Activated T-helper 2 cell treated with anti-CD3 and anti-CD28 coated beads, Interferon-gamma antibody, Interleukin-2, Interleukin-4, amounts not matched to agents 10 μg/mL and 5 μg/mL and 100 μg/mL, durations not matched to agents 14 hours and 24 hours and 36 hours (primary cell): ENCODE measurements at regions not wholly inside any gene's neighbourhood (a gene's known extent, or its start where the extent isn't known, plus 50 kb on each side); places are given as distances from the start of the nearest gene placed in this dataset.
"Not testable (repeated sequence)": the region's sequence is repeated elsewhere in the genome, so short reads cannot be mapped to it uniquely, and the experiment has no call there.

Source experiments
- DNase-seq: peaks from one replicate; pipeline ENCODE4 v3.0.0; 2021; ENCODE audit warnings: low spot score
- H3K27ac Mint-ChIP-seq: one replicate; pipeline ENCODE4 v1.8.0; 2021; ENCODE audit warnings: mixed read lengths
- H3K27me3 Mint-ChIP-seq: one replicate; pipeline ENCODE4 v1.8.0; 2021; ENCODE audit warnings: low read depth, mixed read lengths
- H3K36me3 Mint-ChIP-seq: one replicate; pipeline ENCODE4 v1.8.0; 2021; ENCODE audit warnings: low read depth, mixed read lengths
- H3K4me1 Mint-ChIP-seq: one replicate; pipeline ENCODE4 v1.8.0; 2021; ENCODE audit warnings: low read depth, mixed read lengths
- H3K4me3 Mint-ChIP-seq: one replicate; pipeline ENCODE4 v1.8.0; 2021; ENCODE audit warnings: low read depth, mild to moderate bottlenecking, moderate library complexity, mixed read lengths
- H3K9me3 Mint-ChIP-seq: one replicate; pipeline ENCODE4 v1.8.0; 2021; ENCODE audit warnings: mixed read lengths
- intact Hi-C: fragments of 100-400 bp; cut with micrococcal nuclease; formaldehyde crosslinking; loops from one replicate; pipeline ENCODE4 v1.15.1; 2023

GRCh38 chr9:82880336-82881050 is 182.4 kb downstream of the RASEF start:
- Mint-ChIP-seq H3K27me3 (no peaks in the 10 kb centered on the region), H3K27ac (no peak overlapping the region), H3K4me3 (no peak overlapping the region), H3K4me1 (no peaks in the 10 kb centered on the region), H3K36me3 (no peaks in the 10 kb centered on the region), H3K9me3 (no peaks in the 10 kb centered on the region)
- no peak for DNase-seq
- intact Hi-C loops: no loop called here

DNA sequence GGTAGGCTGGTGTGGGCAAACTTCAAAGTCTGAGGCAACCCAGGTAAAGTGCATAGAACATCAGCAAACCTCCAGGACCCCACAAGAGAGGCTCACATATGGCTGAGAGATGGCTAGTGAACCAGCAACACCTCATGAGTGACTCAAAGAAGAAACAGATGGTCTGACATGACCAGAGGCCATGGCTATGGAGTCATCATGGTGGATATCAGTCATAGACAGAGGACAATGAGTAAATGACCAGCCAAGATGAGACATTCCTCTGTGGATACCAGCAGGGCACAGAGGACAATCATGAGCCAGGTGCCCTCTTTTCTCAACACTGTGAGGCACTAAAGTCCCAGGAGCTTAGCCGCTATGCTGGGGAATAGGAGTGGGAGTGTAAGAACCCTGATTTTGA is 180.8 kb downstream of the RASEF start:
- no peak for DNase-seq
- intact Hi-C loops: no loop called here
- H3K36me3 Mint-ChIP-seq: no peaks in the 10 kb centered on the region
- H3K27ac Mint-ChIP-seq: no peak overlapping the region
- H3K4me1 Mint-ChIP-seq: no peaks in the 10 kb centered on the region
- H3K4me3 Mint-ChIP-seq: no peak overlapping the region
- H3K27me3 Mint-ChIP-seq: no peaks in the 10 kb centered on the region
- no peaks in the 10 kb centered on the region for H3K9me3 Mint-ChIP-seq

- Mint-ChIP-seq H3K27me3 (no peaks in the 10 kb centered on the region), H3K4me3 (no peak overlapping the region), H3K9me3 (no peaks in the 10 kb centered on the region), H3K36me3 (no peaks in the 10 kb centered on the region), H3K27ac (no peak overlapping the region), H3K4me1 (no peaks in the 10 kb centered on the region)
- intact Hi-C loops: no loop called here
- no peak for DNase-seq
Measured at GRCh38 chr9:82882748-82883147, 180.2 kb downstream of the RASEF start.

- Mint-ChIP-seq H3K27ac (no peak overlapping the region), H3K27me3 (no peaks in the 10 kb centered on the region), H3K36me3 (no peaks in the 10 kb centered on the region), H3K4me1 (no peaks in the 10 kb centered on the region), H3K4me3 (no peak overlapping the region), H3K9me3 (no peaks in the 10 kb centered on the region)
- DNase-seq: no peak
- intact Hi-C loops: no loop called here
Measured at GRCh38 chr9:82883436-82883835, 179.5 kb downstream of the RASEF start.

DNA sequence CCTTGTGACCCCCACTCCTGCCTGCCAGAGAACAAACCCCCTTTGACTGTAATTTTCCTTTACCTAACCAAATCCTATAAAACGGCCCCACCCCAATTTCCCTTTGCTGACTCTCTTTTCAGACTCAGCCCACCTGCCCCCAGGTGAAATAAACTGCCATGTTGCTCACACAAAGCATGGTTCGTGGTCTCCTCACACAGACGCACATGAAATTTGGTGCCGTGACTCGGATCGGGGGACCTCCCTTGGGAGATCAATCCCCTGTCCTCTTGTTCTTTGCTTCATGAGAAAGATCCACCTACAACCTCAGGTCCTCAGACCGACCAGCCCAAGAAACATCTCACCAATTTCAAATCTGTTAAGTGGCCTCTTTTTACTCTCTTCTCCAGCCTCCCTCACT is 179.0 kb downstream of the RASEF start:
- H3K27ac Mint-ChIP-seq, H3K36me3 Mint-ChIP-seq, intact Hi-C loops: not testable (repeated sequence)

DNA sequence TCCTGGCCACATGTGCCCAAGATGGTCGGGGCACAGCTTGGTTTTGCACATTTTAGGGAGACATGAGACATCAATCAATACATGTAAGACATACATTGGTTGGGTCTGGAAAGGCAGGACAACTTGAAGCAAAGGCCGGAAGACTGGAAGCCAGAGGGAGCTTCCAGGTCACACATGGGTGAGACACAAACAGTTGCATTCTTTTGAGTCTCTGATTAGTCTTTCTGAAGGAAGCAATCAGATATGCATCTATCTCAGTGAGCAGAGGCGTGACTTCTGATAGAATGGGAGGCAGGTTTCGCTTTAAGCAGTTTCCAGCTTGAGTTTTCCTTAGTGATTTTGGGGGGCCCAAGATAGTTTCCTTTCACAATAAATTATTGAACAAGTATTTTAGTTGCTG is 172.5 kb downstream of the RASEF start:
- intact Hi-C loops: no loop called here
- Mint-ChIP-seq H3K4me1 (no peaks in the 10 kb centered on the region), H3K27ac (no peak overlapping the region), H3K9me3 (no peaks in the 10 kb centered on the region), H3K4me3 (no peak overlapping the region), H3K27me3 (no peaks in the 10 kb centered on the region), H3K36me3 (no peaks in the 10 kb centered on the region)
- DNase-seq: no peak

More for the DNA sequence above, 179.0 kb downstream of the RASEF start:
- H3K9me3 Mint-ChIP-seq, H3K4me1 Mint-ChIP-seq, H3K27me3 Mint-ChIP-seq, H3K4me3 Mint-ChIP-seq, DNase-seq: not testable (repeated sequence)

DNA sequence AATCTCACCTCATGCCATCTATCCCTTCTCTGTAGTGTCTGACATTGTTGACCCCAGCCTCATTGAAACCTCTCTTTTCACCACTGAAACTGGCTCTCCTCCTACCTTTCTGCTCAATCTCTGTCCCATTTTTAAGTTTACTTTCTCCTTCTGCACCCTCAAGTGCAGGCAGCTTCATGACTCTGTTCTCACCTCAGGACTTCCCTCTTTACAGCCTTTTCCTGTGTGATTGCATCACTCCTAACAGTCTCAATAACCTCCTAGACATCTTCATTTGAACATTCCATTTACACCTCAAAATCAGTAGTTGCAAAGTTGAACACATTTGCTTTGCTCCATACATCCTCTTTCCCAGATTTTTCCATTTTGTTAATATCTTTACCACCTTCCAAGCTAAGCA is 172.1 kb downstream of the RASEF start:
- no peak for DNase-seq
- Mint-ChIP-seq H3K9me3 (no peaks in the 10 kb centered on the region), H3K27me3 (no peaks in the 10 kb centered on the region), H3K4me1 (no peaks in the 10 kb centered on the region), H3K4me3 (no peak overlapping the region), H3K36me3 (no peaks in the 10 kb centered on the region), H3K27ac (no peak overlapping the region)
- intact Hi-C loops: no loop called here

GRCh38 chr9:82891321-82891720 is 171.6 kb downstream of the RASEF start:
- Mint-ChIP-seq H3K27ac (no peak overlapping the region), H3K4me1 (no peaks in the 10 kb centered on the region), H3K27me3 (no peaks in the 10 kb centered on the region), H3K36me3 (no peaks in the 10 kb centered on the region), H3K9me3 (no peaks in the 10 kb centered on the region), H3K4me3 (no peak overlapping the region)
- intact Hi-C loops: no loop called here
- DNase-seq: no peak

GRCh38 chr9:82893549-82893948 is 169.4 kb downstream of the RASEF start:
- intact Hi-C loops: no loop called here
- DNase-seq: no peak
- H3K27me3 Mint-ChIP-seq: no peaks in the 10 kb centered on the region
- no peak overlapping the region for H3K4me3 Mint-ChIP-seq
- no peaks in the 10 kb centered on the region for H3K4me1 Mint-ChIP-seq
- H3K9me3 Mint-ChIP-seq: no peaks in the 10 kb centered on the region
- H3K27ac Mint-ChIP-seq: no peak overlapping the region
- no peaks in the 10 kb centered on the region for H3K36me3 Mint-ChIP-seq

DNA sequence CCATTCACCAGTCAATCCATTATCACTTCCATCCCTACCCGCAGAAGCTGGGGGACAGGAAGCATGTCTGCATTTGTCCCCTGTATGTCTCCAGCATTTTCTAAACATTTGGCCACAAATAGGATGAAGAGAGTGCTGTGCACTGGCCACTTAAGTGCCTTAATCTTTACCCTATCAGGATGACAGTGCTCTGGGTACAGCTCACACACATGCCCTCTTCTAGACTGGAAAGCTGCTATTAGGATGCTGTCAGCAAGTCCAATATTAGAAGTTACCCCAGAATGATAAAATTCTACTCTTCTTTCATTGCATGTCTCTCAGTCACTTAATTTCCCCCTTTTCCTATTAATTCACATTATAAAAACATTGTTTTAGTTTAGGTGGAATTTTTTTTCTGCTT is 168.4 kb downstream of the RASEF start:
- intact Hi-C loops: no loop called here
- no peaks in the 10 kb centered on the region for H3K9me3 Mint-ChIP-seq

DNA sequence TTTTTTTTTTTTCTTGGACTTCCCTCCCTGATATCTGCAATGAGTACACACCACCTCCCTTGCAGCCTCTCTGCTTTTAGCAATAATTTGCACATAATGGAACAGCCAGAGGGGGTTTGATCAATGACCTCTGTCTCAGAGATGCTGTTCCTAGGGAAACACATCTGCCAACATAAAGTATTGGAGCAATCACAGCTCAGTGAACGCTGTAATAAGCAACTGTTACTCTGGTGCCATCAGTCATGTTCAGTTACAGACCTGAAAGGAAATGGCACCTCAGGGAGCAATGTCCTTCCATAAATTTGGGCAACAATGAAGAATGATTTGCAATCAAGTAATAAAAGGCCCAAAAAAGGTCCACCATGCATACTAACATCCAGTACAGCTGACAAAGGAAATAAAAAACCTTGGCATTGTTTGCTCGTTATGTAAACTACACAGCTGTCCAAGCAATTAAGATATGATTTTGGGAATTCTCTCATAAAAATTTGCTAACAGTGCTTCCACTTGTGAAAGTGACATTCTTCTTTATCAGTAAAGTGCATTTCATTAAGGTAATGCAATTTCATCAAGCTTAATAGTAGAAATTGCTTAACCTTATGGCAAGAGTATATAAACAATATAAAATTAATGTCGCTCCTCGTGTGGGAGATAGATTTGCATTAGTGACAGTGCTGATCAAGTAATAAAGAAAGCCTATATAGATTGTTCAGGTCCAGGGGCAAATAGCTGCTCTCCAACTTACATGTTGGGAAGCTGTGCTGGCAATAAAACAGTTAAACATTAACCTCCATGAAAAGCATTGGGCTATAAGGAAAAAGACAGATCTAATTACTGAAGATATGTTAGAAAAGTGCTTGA is 167.8 kb downstream of the RASEF start:
- DNase-seq: no peak
- Mint-ChIP-seq H3K4me3 (no peak overlapping the region), H3K27ac (no peak overlapping the region), H3K4me1 (no peaks in the 10 kb centered on the region), H3K27me3 (no peaks in the 10 kb centered on the region), H3K36me3 (no peaks in the 10 kb centered on the region), H3K9me3 (no peaks in the 10 kb centered on the region)
- intact Hi-C loops: no loop called here

More for the DNA sequence above, 168.4 kb downstream of the RASEF start:
- no peak overlapping the region for H3K27ac Mint-ChIP-seq
- H3K27me3 Mint-ChIP-seq: no peaks in the 10 kb centered on the region
- no peaks in the 10 kb centered on the region for H3K4me1 Mint-ChIP-seq
- H3K4me3 Mint-ChIP-seq: no peak overlapping the region
- no peak for DNase-seq
- H3K36me3 Mint-ChIP-seq: no peaks in the 10 kb centered on the region

GRCh38 chr9:82895822-82896110 is 167.2 kb downstream of the RASEF start:
- H3K4me3 Mint-ChIP-seq: no peak overlapping the region
- no peaks in the 10 kb centered on the region for H3K9me3 Mint-ChIP-seq
- intact Hi-C loops: no loop called here
- H3K4me1 Mint-ChIP-seq: no peaks in the 10 kb centered on the region
- H3K27me3 Mint-ChIP-seq: no peaks in the 10 kb centered on the region
- no peaks in the 10 kb centered on the region for H3K36me3 Mint-ChIP-seq
- H3K27ac Mint-ChIP-seq: no peak overlapping the region
- no peak for DNase-seq

GRCh38 chr9:82903503-82903902 is 159.4 kb downstream of the RASEF start:
- Mint-ChIP-seq H3K27ac (no peak overlapping the region), H3K4me3 (no peak overlapping the region), H3K4me1 (no peaks in the 10 kb centered on the region), H3K36me3 (no peaks in the 10 kb centered on the region), H3K9me3 (no peaks in the 10 kb centered on the region), H3K27me3 (no peaks in the 10 kb centered on the region)
- no peak for DNase-seq
- intact Hi-C loops: no loop called here
